ENCODE measurements at regions not wholly inside any gene's neighbourhood (a gene's known extent, or its start where the extent isn't known, plus 50 kb on each side); places are given as distances from the start of the nearest gene placed in this dataset.

DNA sequence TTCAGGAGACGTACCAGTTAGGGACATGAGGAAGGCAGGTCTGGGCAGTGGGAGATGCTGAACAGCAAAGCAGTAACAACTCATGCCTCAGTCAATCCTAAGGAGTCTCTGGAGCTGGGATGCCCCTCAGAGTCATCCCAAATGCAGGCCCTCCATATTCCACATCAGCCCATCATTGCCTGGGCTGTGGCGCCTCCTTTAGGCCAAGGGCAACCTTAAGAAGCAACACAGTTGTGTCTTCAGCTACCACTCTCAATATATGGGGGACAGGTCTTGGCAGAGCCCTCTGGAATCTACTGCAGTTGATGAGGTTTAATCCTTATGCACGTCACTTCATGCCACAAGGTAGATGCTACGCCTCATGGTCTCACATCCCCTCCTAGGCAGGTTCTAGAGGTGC is 682.0 kb upstream of the RAB6C start:
- TF ChIP-seq, protein P1, sequence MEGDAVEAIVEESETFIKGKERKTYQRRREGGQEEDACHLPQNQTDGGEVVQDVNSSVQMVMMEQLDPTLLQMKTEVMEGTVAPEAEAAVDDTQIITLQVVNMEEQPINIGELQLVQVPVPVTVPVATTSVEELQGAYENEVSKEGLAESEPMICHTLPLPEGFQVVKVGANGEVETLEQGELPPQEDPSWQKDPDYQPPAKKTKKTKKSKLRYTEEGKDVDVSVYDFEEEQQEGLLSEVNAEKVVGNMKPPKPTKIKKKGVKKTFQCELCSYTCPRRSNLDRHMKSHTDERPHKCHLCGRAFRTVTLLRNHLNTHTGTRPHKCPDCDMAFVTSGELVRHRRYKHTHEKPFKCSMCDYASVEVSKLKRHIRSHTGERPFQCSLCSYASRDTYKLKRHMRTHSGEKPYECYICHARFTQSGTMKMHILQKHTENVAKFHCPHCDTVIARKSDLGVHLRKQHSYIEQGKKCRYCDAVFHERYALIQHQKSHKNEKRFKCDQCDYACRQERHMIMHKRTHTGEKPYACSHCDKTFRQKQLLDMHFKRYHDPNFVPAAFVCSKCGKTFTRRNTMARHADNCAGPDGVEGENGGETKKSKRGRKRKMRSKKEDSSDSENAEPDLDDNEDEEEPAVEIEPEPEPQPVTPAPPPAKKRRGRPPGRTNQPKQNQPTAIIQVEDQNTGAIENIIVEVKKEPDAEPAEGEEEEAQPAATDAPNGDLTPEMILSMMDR (IDR thresholded peaks at IDR 0.05): no peak
- no peak for TF ChIP-seq POLR2A (IDR thresholded peaks at IDR 0.05)

Measured in right lobe of liver (tissue), 4 donors.